Spleen (tissue), 7 donors: ENCODE measurements at regions not wholly inside any gene's neighbourhood (a gene's known extent, or its start where the extent isn't known, plus 50 kb on each side); places are given as distances from the start of the nearest gene placed in this dataset.

Experiments used
- CTCF ChIP-seq, 11 experiments: fragments of 200-600 bp in 7 of 11; fragments of 450-650 bp in 4 of 11; sonication (generic) in 4 of 11; IDR thresholded peaks in 8 of 11; conservative IDR thresholded peaks in 3 of 11; 1 replicate in 7 of 11; 2 replicates in 4 of 11; pipeline versions ENCODE4 v1.4.0 to v1.8.0; 2016 to 2021; ENCODE audit warnings: antibody characterized with exemption in 11 of 11, inconsistent platforms in 4 of 11, mild to moderate bottlenecking in 1 of 11
- POLR2A ChIP-seq, 3 donors: fragments of 450-650 bp; IDR thresholded peaks; one replicate each; pipeline ENCODE4 v1.5.1; 2017; ENCODE audit warnings: antibody characterized with exemption in 3 of 3, mild to moderate bottlenecking in 1 of 3
- POLR2AphosphoS5 ChIP-seq, 3 donors: sonication (generic); formaldehyde crosslinking; IDR thresholded peaks; one replicate each; pipeline ENCODE4 v1.5.1; 2017; ENCODE audit warnings: antibody characterized with exemption in 3 of 3
- donor health status: DM: no; HTN: no; CAD: no; lungs with moderate emphysema.
- donor health status: DM: no; HTN: no; CAD: no.
- donor health status: DM: no; HTN: no; CAD: no.

GRCh38 chr2:76387294-76387693 is 676.6 kb upstream of the GCFC2 start:
- TF ChIP-seq POLR2A (IDR thresholded peaks at IDR 0.05), result no peak
- no peak for TF ChIP-seq CTCF (IDR thresholded peaks at IDR 0.05 in 8 of 11, conservative IDR thresholded peaks at IDR 0.05 in 3 of 11)
- TF ChIP-seq POLR2AphosphoS5 (IDR thresholded peaks at IDR 0.05), result no peak
